K562 (cell line): ENCODE measurements at regions not wholly inside any gene's neighbourhood (a gene's known extent, or its start where the extent isn't known, plus 50 kb on each side); places are given as distances from the start of the nearest gene placed in this dataset.

Experiments
- BHLHE40 ChIP-seq: IDR thresholded peaks from 2 replicates; pipeline ENCODE4 v1.6.1; 2011; ENCODE audit warnings: low read length, improper control_type of control experiment
- MAFG ChIP-seq: fragments of 450-650 bp; conservative IDR thresholded peaks from 2 replicates; pipeline ENCODE4 v1.6.1; 2016; ENCODE audit warnings: missing genetic modification characterization, missing compliant biosample characterization
- NBN ChIP-seq: fragments of 450-650 bp; IDR thresholded peaks from 2 replicates; pipeline ENCODE4 v1.6.1; 2016; ENCODE audit warnings: low read depth, mild to moderate bottlenecking
- SFPQ ChIP-seq: fragments of 200-400 bp; formaldehyde crosslinking; IDR thresholded peaks from 2 replicates; pipeline ENCODE4 v1.6.1; 2017; ENCODE audit warnings: mild to moderate bottlenecking, low read depth, low read length, moderate library complexity
- SREBF1 ChIP-seq: fragments of 150-350 bp; IDR thresholded peaks from 2 replicates; pipeline ENCODE4 v1.6.1; 2014; ENCODE audit warnings: antibody characterized with exemption, low read depth, low read length, borderline replicate concordance
- TAF9B ChIP-seq: fragments of 450-650 bp; IDR thresholded peaks from 2 replicates; pipeline ENCODE4 v1.6.1; 2018; ENCODE audit warnings: mild to moderate bottlenecking; ENCODE audit not compliant: partially characterized antibody
- ZBED1 ChIP-seq: IDR thresholded peaks from 2 replicates; pipeline ENCODE4 v1.6.1; 2014
- ZNF280A ChIP-seq: fragments of 450-650 bp; IDR thresholded peaks from 2 replicates; pipeline ENCODE4 v1.6.1; 2018; ENCODE audit warnings: mild to moderate bottlenecking, low read depth; ENCODE audit not compliant: partially characterized antibody
- ZNF431 ChIP-seq: sonication (generic); formaldehyde crosslinking; IDR thresholded peaks from 2 replicates; pipeline ENCODE4 v1.8.0; 2022; ENCODE audit warnings: mild to moderate bottlenecking, missing genetic modification reagents
- ZNF589 ChIP-seq: fragments of 200-800 bp; sonication (Bioruptor generic); IDR thresholded peaks from 2 replicates; pipeline ENCODE4 v1.6.1; 2016; ENCODE audit warnings: low read depth, missing genetic modification characterization, missing compliant biosample characterization
- TF ChIP-seq, protein P1 (sequence below), 2 experiments: fragments of 450-650 bp; formaldehyde crosslinking in 1 of 2; IDR thresholded peaks; 2 replicates each; pipeline versions ENCODE4 v1.4.0 to v1.6.1; 2014 to 2020; ENCODE audit warnings: mild to moderate bottlenecking in 2 of 2, borderline replicate concordance in 1 of 2, low read depth in 1 of 2
- TF ChIP-seq, protein P2 (sequence below): fragments of 250-450 bp; sonication (Bioruptor Pico); IDR thresholded peaks from 2 replicates; pipeline ENCODE4 v1.5.0; 2021; ENCODE audit warnings: mild to moderate bottlenecking, borderline replicate concordance

DNA sequence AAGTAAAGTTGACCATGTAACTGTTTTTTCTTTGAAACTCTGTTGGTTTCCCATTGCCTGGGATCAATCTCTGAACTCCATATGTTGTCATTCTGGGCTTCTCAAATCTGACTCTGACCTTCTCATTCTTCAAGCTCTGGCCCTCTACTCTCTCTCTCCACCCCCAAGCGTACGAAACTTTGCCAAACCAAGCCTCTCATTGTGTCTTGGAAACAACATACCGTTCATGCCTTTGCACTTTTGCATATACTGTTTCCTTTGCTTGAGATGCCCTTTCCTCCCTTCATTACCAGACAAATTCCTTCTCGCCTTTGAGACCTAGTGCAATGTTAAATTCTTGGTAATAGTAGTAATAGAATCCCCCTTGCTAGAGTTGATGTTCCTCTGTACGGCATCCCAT is 113.7 kb downstream of the OLFM4 start (continued):
- TF ChIP-seq, protein P1, sequence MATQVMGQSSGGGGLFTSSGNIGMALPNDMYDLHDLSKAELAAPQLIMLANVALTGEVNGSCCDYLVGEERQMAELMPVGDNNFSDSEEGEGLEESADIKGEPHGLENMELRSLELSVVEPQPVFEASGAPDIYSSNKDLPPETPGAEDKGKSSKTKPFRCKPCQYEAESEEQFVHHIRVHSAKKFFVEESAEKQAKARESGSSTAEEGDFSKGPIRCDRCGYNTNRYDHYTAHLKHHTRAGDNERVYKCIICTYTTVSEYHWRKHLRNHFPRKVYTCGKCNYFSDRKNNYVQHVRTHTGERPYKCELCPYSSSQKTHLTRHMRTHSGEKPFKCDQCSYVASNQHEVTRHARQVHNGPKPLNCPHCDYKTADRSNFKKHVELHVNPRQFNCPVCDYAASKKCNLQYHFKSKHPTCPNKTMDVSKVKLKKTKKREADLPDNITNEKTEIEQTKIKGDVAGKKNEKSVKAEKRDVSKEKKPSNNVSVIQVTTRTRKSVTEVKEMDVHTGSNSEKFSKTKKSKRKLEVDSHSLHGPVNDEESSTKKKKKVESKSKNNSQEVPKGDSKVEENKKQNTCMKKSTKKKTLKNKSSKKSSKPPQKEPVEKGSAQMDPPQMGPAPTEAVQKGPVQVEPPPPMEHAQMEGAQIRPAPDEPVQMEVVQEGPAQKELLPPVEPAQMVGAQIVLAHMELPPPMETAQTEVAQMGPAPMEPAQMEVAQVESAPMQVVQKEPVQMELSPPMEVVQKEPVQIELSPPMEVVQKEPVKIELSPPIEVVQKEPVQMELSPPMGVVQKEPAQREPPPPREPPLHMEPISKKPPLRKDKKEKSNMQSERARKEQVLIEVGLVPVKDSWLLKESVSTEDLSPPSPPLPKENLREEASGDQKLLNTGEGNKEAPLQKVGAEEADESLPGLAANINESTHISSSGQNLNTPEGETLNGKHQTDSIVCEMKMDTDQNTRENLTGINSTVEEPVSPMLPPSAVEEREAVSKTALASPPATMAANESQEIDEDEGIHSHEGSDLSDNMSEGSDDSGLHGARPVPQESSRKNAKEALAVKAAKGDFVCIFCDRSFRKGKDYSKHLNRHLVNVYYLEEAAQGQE (IDR thresholded peaks at IDR 0.05; ENCODE audit: borderline replicate concordance) = no peak
- TF ChIP-seq, protein P1 (CRISPR knock-in tag; IDR thresholded peaks at IDR 0.05; ENCODE audit: low read depth) = no peak
- TF ChIP-seq TAF9B (no peak), BHLHE40 (no peak), SFPQ (no peak), ZNF280A (no peak), ZNF589 (no peak), MAFG (no peak), NBN (no peak), SREBF1 (no peak), ZBED1 (no peak), ZNF431 (CRISPR knock-in tag) (no peak)
- TF ChIP-seq, protein P2, sequence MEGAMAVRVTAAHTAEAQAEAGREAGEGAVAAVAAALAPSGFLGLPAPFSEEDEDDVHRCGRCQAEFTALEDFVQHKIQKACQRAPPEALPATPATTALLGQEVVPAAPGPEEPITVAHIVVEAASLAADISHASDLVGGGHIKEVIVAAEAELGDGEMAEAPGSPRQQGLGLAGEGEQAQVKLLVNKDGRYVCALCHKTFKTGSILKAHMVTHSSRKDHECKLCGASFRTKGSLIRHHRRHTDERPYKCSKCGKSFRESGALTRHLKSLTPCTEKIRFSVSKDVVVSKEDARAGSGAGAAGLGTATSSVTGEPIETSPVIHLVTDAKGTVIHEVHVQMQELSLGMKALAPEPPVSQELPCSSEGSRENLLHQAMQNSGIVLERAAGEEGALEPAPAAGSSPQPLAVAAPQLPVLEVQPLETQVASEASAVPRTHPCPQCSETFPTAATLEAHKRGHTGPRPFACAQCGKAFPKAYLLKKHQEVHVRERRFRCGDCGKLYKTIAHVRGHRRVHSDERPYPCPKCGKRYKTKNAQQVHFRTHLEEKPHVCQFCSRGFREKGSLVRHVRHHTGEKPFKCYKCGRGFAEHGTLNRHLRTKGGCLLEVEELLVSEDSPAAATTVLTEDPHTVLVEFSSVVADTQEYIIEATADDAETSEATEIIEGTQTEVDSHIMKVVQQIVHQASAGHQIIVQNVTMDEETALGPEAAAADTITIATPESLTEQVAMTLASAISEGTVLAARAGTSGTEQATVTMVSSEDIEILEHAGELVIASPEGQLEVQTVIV (CRISPR knock-in tag) = no peak
